A549 (cell line): ENCODE measurements at regions not wholly inside any gene's neighbourhood (a gene's known extent, or its start where the extent isn't known, plus 50 kb on each side); places are given as distances from the start of the nearest gene placed in this dataset.
"Not testable (repeated sequence)": the region's sequence is repeated elsewhere in the genome, so short reads cannot be mapped to it uniquely, and the experiment has no call there.

ENCODE experiments used
- ATAC-seq, 2 experiments: fragments of 200-7000 bp in 1 of 2; fragments of >200 bp in 1 of 2; cut with Nextera tagmentation in 1 of 2; cut with Tn5 transposase in 1 of 2; 3 replicates each; pipeline versions ENCODE4 v1.8.0 to v1.9.1; 2018 to 2020; ENCODE audit warnings: mild to moderate bottlenecking in 1 of 2, moderate library complexity in 1 of 2
- CTCF ChIA-PET: fragments of 300-600 bp; sonication (Branson Sonifier 250); formaldehyde crosslinking; extraction: SDS; loops from one replicate; lab custom pipeline; 2021; ENCODE audit warnings: antibody characterized with exemption, inconsistent platforms; lab: Yijun Ruan, JAX
- POLR2A ChIA-PET: fragments of 350-600 bp; formaldehyde crosslinking; extraction: SDS; loops from one replicate; lab custom pipeline; 2021; ENCODE audit warnings: antibody characterized with exemption, inconsistent platforms; lab: Yijun Ruan, JAX
- DNase-seq, 2 experiments: peaks; one replicate each; pipeline versions ENCODE4 v3.0.0 to v3.0.0-alpha.2; 2011 to 2016; ENCODE audit warnings: low read depth in 1 of 2, low spot score in 1 of 2
- FAIRE-seq: peaks from 2 replicates; lab custom pipeline; 2011; peaks lifted over from hg19 to GRCh38; lab: Jason Lieb, UNC
- H3K27ac ChIP-seq, 2 experiments: fragments of >200 bp; sonication (Bioruptor Twin); formaldehyde crosslinking; 3 replicates each; pipeline ENCODE4 v1.5.1; 2016 to 2017
- H3K4me1 ChIP-seq: fragments of >200 bp; sonication (Bioruptor Twin); formaldehyde crosslinking; 3 replicates; pipeline ENCODE4 v1.6.1; 2016
- H3K4me2 ChIP-seq: fragments of >200 bp; sonication (Bioruptor Twin); formaldehyde crosslinking; 3 replicates; pipeline ENCODE4 v1.6.1; 2016
- H3K4me3 ChIP-seq: fragments of >200 bp; sonication (Bioruptor Twin); formaldehyde crosslinking; 3 replicates; pipeline ENCODE4 v1.5.1; 2016
- H3K9me3 ChIP-seq: fragments of >200 bp; sonication (Bioruptor Twin); formaldehyde crosslinking; 3 replicates; pipeline ENCODE4 v1.6.1; 2016
- RAD21 ChIP-seq, 2 experiments: fragments of >200 bp in 1 of 2; sonication (Bioruptor Twin) in 1 of 2; formaldehyde crosslinking in 1 of 2; IDR thresholded peaks in 1 of 2; conservative IDR thresholded peaks in 1 of 2; 2 replicates in 1 of 2; 3 replicates in 1 of 2; pipeline ENCODE4 v1.6.1; 2012 to 2018; ENCODE audit warnings: inconsistent platforms in 1 of 2
- WGBS: methylation state at CpG from one replicate; pipeline ENCODE4 v1.1.6; 2017; ENCODE audit errors: missing lambda C conversion rate; 5-methylcytosine and 5-hydroxymethylcytosine counted together

- H3K4me1 ChIP-seq, H3K4me2 ChIP-seq, H3K9me3 ChIP-seq, H3K27ac ChIP-seq, CTCF ChIA-PET, ATAC-seq, H3K4me3 ChIP-seq, POLR2A ChIA-PET, DNase-seq: not testable (repeated sequence)
- peak; percentile 65 for FAIRE-seq
- 0% methylated on average over 1 of the region's 1 CpG for WGBS
These were observed 170.6 kb upstream of the POMZP3 start for GRCh38 chr7:76797639-76798038.

DNA sequence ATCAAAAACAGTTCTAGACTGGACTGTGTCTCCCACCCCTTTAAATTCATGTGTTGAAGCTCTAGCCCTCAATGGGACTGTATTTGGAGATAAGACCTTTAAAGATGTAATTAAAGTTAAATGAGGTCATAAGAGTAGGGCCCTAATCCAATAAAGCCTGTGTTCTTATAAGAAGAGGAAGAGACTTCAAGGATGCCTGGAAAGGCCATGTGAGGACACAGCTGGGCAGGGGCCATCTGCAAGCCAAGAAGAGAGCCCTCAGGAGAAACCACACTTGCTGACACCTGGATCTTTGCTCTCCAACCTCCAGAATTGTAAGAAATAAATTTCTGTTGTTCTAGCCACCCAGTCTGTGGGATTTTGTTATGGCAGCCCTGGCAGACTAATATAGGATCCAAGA is 153.6 kb upstream of the POMZP3 start:
- FAIRE-seq, H3K4me1 ChIP-seq, H3K4me2 ChIP-seq, H3K4me3 ChIP-seq, DNase-seq, H3K27ac ChIP-seq, CTCF ChIA-PET, H3K9me3 ChIP-seq, POLR2A ChIA-PET, ATAC-seq: not testable (repeated sequence)

DNA sequence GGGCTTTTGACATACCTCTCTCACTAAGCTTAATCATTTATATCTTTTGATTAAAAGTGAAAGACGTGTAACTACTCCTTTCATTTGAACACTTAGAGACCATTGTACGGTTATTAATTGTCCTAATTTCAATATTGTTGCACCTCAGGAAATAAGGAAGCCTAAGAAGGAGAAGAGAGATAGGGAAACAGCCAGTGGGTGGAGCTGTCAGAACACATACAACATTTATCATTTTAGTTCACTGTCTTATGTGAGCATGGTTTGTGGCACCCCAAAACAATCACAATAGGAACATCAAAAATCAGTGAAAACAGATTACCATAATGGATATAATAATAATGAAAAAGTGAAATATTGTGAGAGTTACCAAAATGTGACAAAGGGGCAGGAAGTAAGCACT is 147.2 kb upstream of the POMZP3 start:
- 5% methylated on average over 2 of the region's 2 CpGs for WGBS
- H3K27ac ChIP-seq, CTCF ChIA-PET, DNase-seq, H3K4me2 ChIP-seq, ATAC-seq, H3K4me3 ChIP-seq, POLR2A ChIA-PET, H3K9me3 ChIP-seq, H3K4me1 ChIP-seq: not testable (repeated sequence)
- peak in 1 of 2 experiments; percentile 17; a peak in 1 of 5 replicates for TF ChIP-seq RAD21 (conservative IDR thresholded peaks at IDR 0.05 in 1 of 2, IDR thresholded peaks at IDR 0.05 in 1 of 2)
- FAIRE-seq, result peak; percentile 36

GRCh38 chr7:76771980-76772379 is 144.9 kb upstream of the POMZP3 start:
- H3K4me2 ChIP-seq, ATAC-seq, FAIRE-seq, CTCF ChIA-PET, H3K4me1 ChIP-seq, POLR2A ChIA-PET, DNase-seq, H3K9me3 ChIP-seq, H3K27ac ChIP-seq, H3K4me3 ChIP-seq: not testable (repeated sequence)
- WGBS, result 3% methylated on average over 1 of the region's 1 CpG

DNA sequence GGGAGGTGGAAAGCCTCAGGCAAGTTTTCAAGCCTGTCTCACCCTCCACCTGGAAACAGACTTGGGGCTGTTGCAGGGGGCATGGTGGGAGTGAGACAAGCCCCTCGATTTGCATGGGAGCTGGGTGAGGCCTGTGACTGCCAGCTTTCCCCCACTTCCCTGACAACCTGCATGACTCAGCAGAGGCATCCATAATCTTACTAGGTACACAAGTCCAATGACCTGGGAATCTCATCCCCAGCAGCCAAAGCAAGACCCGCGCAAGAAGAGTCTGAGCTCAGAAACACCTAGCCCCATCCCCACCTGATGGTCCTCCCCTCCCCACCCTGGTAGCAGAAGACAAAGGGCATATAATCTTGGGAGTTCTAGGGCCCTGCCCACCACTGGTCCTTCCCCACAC is 136.9 kb upstream of the POMZP3 start:
- ATAC-seq, H3K4me3 ChIP-seq, POLR2A ChIA-PET, DNase-seq, FAIRE-seq, H3K4me2 ChIP-seq, H3K9me3 ChIP-seq, CTCF ChIA-PET, H3K4me1 ChIP-seq, H3K27ac ChIP-seq: not testable (repeated sequence)
- 63% methylated on average over 3 of the region's 3 CpGs for WGBS

GRCh38 chr7:76760546-76761220 is 133.6 kb upstream of the POMZP3 start:
- H3K4me1 ChIP-seq, H3K4me2 ChIP-seq, DNase-seq, H3K4me3 ChIP-seq, CTCF ChIA-PET, POLR2A ChIA-PET, ATAC-seq, H3K9me3 ChIP-seq, H3K27ac ChIP-seq: not testable (repeated sequence)
- peak; percentile 78 for FAIRE-seq

DNA sequence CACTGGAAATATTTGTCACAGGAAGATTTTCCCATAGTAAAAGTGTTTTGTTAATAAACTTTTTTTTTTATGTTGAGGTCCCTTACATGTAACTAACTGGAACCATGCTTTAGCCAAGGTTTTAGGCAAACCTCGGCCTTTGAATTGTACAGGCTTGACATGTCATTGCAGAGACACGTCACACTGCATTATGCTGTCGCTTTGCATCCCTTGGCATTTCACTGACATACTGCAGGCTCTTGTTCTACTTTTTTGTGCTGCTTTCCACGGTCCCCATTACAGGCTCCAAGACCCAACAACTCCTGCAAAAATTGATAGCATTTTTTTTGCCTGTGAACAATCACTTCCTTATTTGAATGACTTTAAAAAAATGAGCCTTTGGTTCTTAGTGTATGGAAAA is 112.5 kb upstream of the POMZP3 start:
- ATAC-seq, FAIRE-seq, H3K4me3 ChIP-seq, H3K9me3 ChIP-seq, H3K4me2 ChIP-seq, CTCF ChIA-PET, POLR2A ChIA-PET, DNase-seq, H3K27ac ChIP-seq, H3K4me1 ChIP-seq: not testable (repeated sequence)
- 50% methylated on average over 4 of the region's 4 CpGs for WGBS

DNA sequence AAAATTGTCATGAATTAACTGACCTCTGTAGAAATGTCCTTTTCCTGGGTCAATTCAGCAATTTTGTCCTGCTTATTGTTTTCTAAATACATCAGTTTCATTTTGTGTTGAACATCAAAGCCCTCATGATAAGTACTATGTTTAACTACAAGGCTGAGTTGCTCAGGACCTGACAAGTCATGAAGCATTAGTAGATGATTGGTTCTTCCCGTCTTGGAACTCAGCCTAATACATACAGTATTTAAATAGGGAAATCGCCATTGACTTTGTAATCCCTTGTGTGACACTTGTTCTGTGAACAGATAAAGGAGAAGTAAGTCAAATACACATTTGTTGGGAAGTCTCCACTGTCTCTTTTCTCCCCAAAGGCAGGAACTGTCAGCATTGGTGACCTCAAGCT is 109.6 kb upstream of the POMZP3 start:
- CTCF ChIA-PET, DNase-seq, H3K27ac ChIP-seq, H3K4me3 ChIP-seq, H3K4me1 ChIP-seq, H3K9me3 ChIP-seq, POLR2A ChIA-PET, ATAC-seq, H3K4me2 ChIP-seq: not testable (repeated sequence)
- peak; percentile 13 for FAIRE-seq
- 37% methylated on average over 2 of the region's 2 CpGs for WGBS

GRCh38 chr7:76736091-76736490 is 109.0 kb upstream of the POMZP3 start:
- H3K4me1 ChIP-seq, FAIRE-seq, ATAC-seq, H3K4me2 ChIP-seq, CTCF ChIA-PET, H3K4me3 ChIP-seq, DNase-seq, H3K27ac ChIP-seq, POLR2A ChIA-PET, H3K9me3 ChIP-seq: not testable (repeated sequence)
- 74% methylated on average over 1 of the region's 1 CpG for WGBS

DNA sequence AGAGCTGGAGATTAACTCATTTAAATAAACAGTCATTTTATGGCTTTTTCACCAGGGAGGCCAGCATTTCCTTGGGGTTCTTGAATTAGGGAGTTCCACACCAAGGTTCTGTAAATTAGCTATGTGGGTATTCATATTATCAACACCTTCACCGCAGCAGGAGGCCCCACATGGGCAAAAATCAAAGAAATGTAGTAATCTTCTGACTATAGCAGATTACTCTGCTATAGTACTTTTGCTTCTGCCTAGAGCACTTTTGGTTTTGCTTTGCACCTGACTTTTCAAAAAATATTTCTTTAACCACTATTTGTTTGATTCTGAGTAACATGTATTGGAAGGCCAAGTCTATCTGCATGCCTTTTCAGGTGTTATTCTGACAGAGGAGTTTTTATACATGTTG is 108.6 kb upstream of the POMZP3 start:
- H3K9me3 ChIP-seq, POLR2A ChIA-PET, H3K4me1 ChIP-seq, CTCF ChIA-PET, ATAC-seq, H3K4me3 ChIP-seq, DNase-seq, H3K4me2 ChIP-seq, H3K27ac ChIP-seq, FAIRE-seq: not testable (repeated sequence)
- 38% methylated on average over 1 of the region's 1 CpG for WGBS

DNA sequence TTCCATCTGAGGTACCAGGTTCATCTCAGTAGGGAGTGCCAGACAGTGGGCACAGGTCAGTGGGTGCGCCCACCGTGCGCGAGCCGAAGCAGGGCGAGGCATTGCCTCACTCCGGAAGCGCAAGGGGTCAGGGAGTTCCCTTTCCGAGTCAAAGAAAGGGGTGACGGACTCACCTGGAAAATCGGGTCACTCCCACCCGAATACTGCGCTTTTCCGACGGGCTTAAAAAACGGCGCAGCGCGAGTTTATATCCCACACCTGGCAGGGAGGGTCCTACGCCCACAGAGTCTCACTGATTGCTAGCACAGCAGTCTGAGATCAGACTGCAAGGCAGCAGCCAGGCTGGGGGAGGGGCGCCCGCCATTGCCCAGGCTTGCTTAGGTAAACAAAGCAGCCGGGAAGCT is 101.5 kb upstream of the POMZP3 start:
- POLR2A ChIA-PET, ATAC-seq, DNase-seq, CTCF ChIA-PET, H3K9me3 ChIP-seq, FAIRE-seq, H3K4me1 ChIP-seq: not testable (repeated sequence)
- Histone ChIP-seq H3K4me2 (peak overlapping the region; percentile 51; the same call in 2 of the 3 replicates), H3K27ac (peak overlapping the region; percentile 68 to 84), H3K4me3 (peak overlapping the region; percentile 62)
- WGBS, result 62% methylated on average over 16 of the region's 23 CpGs
